ENCODE measurements at regions not wholly inside any gene's neighbourhood (a gene's known extent, or its start where the extent isn't known, plus 50 kb on each side); places are given as distances from the start of the nearest gene placed in this dataset.

GRCh38 chr13:77383097-77383496 lies 56.2 kb upstream of the MYCBP2 start:
- no peak overlapping the region for H3K4me3 ChIP-seq (ENCODE audit: low read depth in 1 of 3, low read length in 3 of 3)
- DNase-seq (no peak), FAIRE-seq (no peak)
- no peaks in the 10 kb centered on the region for H3K4me1 ChIP-seq (ENCODE audit: control insufficient read depth in 3 of 3, insufficient read depth in 2 of 3, low read depth in 1 of 3, low read length in 2 of 3)
- no peaks in the 10 kb centered on the region for H3K27me3 ChIP-seq (ENCODE audit: control insufficient read depth in 3 of 3, insufficient read depth in 3 of 3, low read length in 3 of 3)
- H3K27ac ChIP-seq (ENCODE audit: low read depth in 1 of 3, low read length in 2 of 3) = no peak overlapping the region
- no peaks in the 10 kb centered on the region for H3K9me3 ChIP-seq (ENCODE audit: control insufficient read depth in 2 of 2, insufficient read depth in 1 of 2, low read depth in 1 of 2, low read length in 1 of 2)
- no peaks in the 10 kb centered on the region for H3K36me3 ChIP-seq (ENCODE audit: control insufficient read depth in 3 of 3, insufficient read depth in 2 of 3, low read depth in 1 of 3, low read length in 3 of 3)
- 68 to 77% (median 74%) methylated on average over 4 of the region's 4 CpGs for WGBS, 3 donors

GRCh38 chr13:77381059-77381458 lies 54.2 kb upstream of the MYCBP2 start:
- WGBS, 3 donors = 64 to 74% (median 69%) methylated on average over 1 of the region's 1 CpG
- Histone ChIP-seq H3K9me3 (ENCODE audit: control insufficient read depth in 2 of 2, insufficient read depth in 1 of 2, low read depth in 1 of 2, low read length in 1 of 2) (no peaks in the 10 kb centered on the region), H3K4me3 (ENCODE audit: low read depth in 1 of 3, low read length in 3 of 3) (no peak overlapping the region), H3K36me3 (ENCODE audit: control insufficient read depth in 3 of 3, insufficient read depth in 2 of 3, low read depth in 1 of 3, low read length in 3 of 3) (no peaks in the 10 kb centered on the region), H3K4me1 (ENCODE audit: control insufficient read depth in 3 of 3, insufficient read depth in 2 of 3, low read depth in 1 of 3, low read length in 2 of 3) (no peaks in the 10 kb centered on the region), H3K27ac (ENCODE audit: low read depth in 1 of 3, low read length in 2 of 3) (no peak overlapping the region), H3K27me3 (ENCODE audit: control insufficient read depth in 3 of 3, insufficient read depth in 3 of 3, low read length in 3 of 3) (no peaks in the 10 kb centered on the region)
- FAIRE-seq (no peak), DNase-seq (no peak)

DNA sequence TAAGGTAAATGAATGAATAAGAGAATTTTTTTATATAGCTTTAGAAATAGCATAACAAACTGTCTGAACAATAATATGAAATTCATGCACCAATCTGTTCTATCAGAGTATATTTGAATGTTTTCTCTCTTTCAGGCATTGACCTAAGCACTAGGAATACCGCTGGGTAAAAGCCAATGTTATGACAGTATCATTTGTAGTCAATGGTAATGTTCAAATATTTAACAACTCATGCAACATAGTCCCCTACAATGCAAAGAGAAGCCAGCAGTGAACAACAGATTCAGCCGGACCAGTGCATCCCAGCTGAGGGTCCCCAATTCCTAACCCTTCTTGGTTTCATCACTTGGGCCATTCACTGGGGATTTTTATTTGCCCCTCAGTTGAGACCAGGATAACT lies 52.6 kb upstream of the MYCBP2 start:
- no peaks in the 10 kb centered on the region for H3K36me3 ChIP-seq (ENCODE audit: control insufficient read depth in 3 of 3, insufficient read depth in 2 of 3, low read depth in 1 of 3, low read length in 3 of 3)
- H3K4me1 ChIP-seq (ENCODE audit: control insufficient read depth in 3 of 3, insufficient read depth in 2 of 3, low read depth in 1 of 3, low read length in 2 of 3) = no peaks in the 10 kb centered on the region
- no peak overlapping the region for H3K27ac ChIP-seq (ENCODE audit: low read depth in 1 of 3, low read length in 2 of 3)
- FAIRE-seq (no peak), DNase-seq (no peak)
- H3K9me3 ChIP-seq (ENCODE audit: control insufficient read depth in 2 of 2, insufficient read depth in 1 of 2, low read depth in 1 of 2, low read length in 1 of 2) = no peaks in the 10 kb centered on the region
- 82 to 87% (median 86%) methylated on average over 2 of the region's 2 CpGs for WGBS, 3 donors
- no peaks in the 10 kb centered on the region for H3K27me3 ChIP-seq (ENCODE audit: control insufficient read depth in 3 of 3, insufficient read depth in 3 of 3, low read length in 3 of 3)
- H3K4me3 ChIP-seq (ENCODE audit: low read depth in 1 of 3, low read length in 3 of 3) = no peak overlapping the region

- H3K4me1 ChIP-seq (ENCODE audit: control insufficient read depth in 3 of 3, insufficient read depth in 2 of 3, low read depth in 1 of 3, low read length in 2 of 3) = no peaks in the 10 kb centered on the region
- no peaks in the 10 kb centered on the region for H3K27me3 ChIP-seq (ENCODE audit: control insufficient read depth in 3 of 3, insufficient read depth in 3 of 3, low read length in 3 of 3)
- FAIRE-seq (no peak), DNase-seq (no peak)
- no peaks in the 10 kb centered on the region for H3K9me3 ChIP-seq (ENCODE audit: control insufficient read depth in 2 of 2, insufficient read depth in 1 of 2, low read depth in 1 of 2, low read length in 1 of 2)
- H3K4me3 ChIP-seq (ENCODE audit: low read depth in 1 of 3, low read length in 3 of 3) = no peak overlapping the region
- H3K27ac ChIP-seq (ENCODE audit: low read depth in 1 of 3, low read length in 2 of 3) = no peak overlapping the region
- no peaks in the 10 kb centered on the region for H3K36me3 ChIP-seq (ENCODE audit: control insufficient read depth in 3 of 3, insufficient read depth in 2 of 3, low read depth in 1 of 3, low read length in 3 of 3)
Measured at GRCh38 chr13:77378662-77379061, 51.8 kb upstream of the MYCBP2 start.

DNA sequence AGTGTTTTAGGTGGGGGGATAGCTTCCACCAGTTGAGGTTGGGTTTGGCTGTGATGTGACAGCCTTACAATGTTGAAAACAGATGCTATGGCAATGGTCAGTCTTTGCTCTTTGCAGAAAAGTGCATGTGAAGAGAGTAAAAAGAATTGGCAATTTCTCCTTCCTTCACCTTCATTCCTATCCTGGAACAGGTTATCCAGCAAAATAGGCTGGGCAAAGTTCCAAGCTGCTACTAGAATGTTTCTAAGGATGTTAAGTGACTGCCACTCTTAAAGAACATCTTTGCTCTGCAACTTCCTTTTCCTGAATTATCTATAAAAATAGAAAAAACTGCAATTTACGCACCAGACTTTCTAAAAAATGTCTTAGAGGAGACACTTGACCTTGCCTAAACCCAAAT lies 50.1 kb upstream of the MYCBP2 start:
- H3K27ac ChIP-seq (ENCODE audit: low read depth in 1 of 3, low read length in 2 of 3) = no peak overlapping the region
- no peaks in the 10 kb centered on the region for H3K4me1 ChIP-seq (ENCODE audit: control insufficient read depth in 3 of 3, insufficient read depth in 2 of 3, low read depth in 1 of 3, low read length in 2 of 3)
- 60 to 83% (median 78%) methylated on average over 1 of the region's 1 CpG for WGBS, 3 donors
- H3K36me3 ChIP-seq (ENCODE audit: control insufficient read depth in 3 of 3, insufficient read depth in 2 of 3, low read depth in 1 of 3, low read length in 3 of 3) = no peaks in the 10 kb centered on the region
- no peak overlapping the region for H3K4me3 ChIP-seq (ENCODE audit: low read depth in 1 of 3, low read length in 3 of 3)
- FAIRE-seq = no peak
- no peak for DNase-seq
- H3K27me3 ChIP-seq (ENCODE audit: control insufficient read depth in 3 of 3, insufficient read depth in 3 of 3, low read length in 3 of 3) = no peaks in the 10 kb centered on the region
- H3K9me3 ChIP-seq (ENCODE audit: control insufficient read depth in 2 of 2, insufficient read depth in 1 of 2, low read depth in 1 of 2, low read length in 1 of 2) = no peaks in the 10 kb centered on the region

All from small intestine (tissue), 7 donors.